ENCODE measurements at regions not wholly inside any gene's neighbourhood (a gene's known extent, or its start where the extent isn't known, plus 50 kb on each side); places are given as distances from the start of the nearest gene placed in this dataset.
A peak's percentile ranks its signal among the peaks of the same experiment; 100 is the strongest.
"Not testable (repeated sequence)": the region's sequence is repeated elsewhere in the genome, so short reads cannot be mapped to it uniquely, and the experiment has no call there.

- DNase-seq (ENCODE audit: low spot score) = no peak
- TF ChIP-seq CTCF (IDR thresholded peaks at IDR 0.05; ENCODE audit: extremely low read depth, insufficient read depth, missing control alignments) = no peak
- in situ Hi-C loops (cut with MboI; ENCODE audit: low pct_unique_long_range_greater_than_20kb, low sequenced_read_pairs, unreplicated experiment) = loop anchor here (25.0 kb wide), 1 partner anchor 294 kb away; no protein-coding TSS in a partner anchor
These were observed 152.7 kb downstream of the SUCLG1 start for GRCh38 chr2:84306361-84306760.

DNA sequence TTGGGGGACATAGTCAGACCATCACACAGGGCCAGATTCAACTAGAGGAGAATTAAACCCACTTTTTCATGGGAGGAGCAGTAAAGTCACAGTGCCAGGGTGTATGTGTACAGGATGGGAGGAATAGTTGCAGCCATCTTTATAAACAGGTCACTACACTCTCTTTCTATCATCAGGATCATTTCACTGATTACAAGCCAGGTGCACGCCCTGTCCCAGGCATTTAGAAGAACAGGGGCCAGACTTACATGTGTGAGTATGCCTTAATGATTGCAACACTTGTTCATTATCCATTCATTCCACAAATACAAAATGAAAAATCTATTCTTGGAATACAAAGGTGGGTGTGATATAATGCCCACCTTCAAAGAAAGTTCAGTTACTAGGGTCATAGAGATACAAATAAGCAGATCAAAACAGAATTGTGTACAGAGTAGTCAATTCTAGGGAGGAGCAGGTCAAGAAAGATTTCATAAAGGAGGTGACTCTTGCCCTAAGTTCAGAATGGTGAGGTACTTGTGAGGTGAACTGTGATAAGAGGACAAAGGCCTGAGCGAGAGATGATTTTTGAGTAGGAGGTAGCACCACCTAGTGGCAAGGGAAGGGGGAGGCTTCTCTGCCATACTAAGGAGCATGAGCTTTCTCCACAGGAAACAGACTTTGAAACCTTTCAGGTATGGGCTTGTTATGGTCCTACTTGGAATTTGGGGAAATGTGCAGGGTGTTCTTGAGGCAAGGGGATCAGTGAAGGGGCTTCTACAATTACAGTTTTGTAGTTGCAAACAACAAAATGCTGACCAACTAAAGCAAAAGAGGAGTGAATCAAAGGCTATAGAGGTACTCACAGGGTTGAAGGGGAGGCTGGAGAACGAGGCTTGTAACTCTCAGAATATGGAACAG lies 156.3 kb downstream of the SUCLG1 start:
- peak; percentile 69 for DNase-seq (ENCODE audit: low spot score)

GRCh38 chr2:84301717-84302116 lies 157.4 kb downstream of the SUCLG1 start:
- no peak for TF ChIP-seq CTCF (IDR thresholded peaks at IDR 0.05; ENCODE audit: extremely low read depth, insufficient read depth, missing control alignments)
- DNase-seq (ENCODE audit: low spot score) = no peak
- in situ Hi-C loops (cut with MboI; ENCODE audit: low pct_unique_long_range_greater_than_20kb, low sequenced_read_pairs, unreplicated experiment) = loop anchor here (25.0 kb wide), 1 partner anchor 289 kb away; no protein-coding TSS in a partner anchor

More for the DNA sequence above, 156.3 kb downstream of the SUCLG1 start:
- peak; percentile 90 for TF ChIP-seq CTCF (IDR thresholded peaks at IDR 0.05; ENCODE audit: extremely low read depth, insufficient read depth, missing control alignments)
- in situ Hi-C loops (cut with MboI; ENCODE audit: low pct_unique_long_range_greater_than_20kb, low sequenced_read_pairs, unreplicated experiment) = loop anchor here (25.0 kb wide), 1 partner anchor 290 kb away; no protein-coding TSS in a partner anchor

DNA sequence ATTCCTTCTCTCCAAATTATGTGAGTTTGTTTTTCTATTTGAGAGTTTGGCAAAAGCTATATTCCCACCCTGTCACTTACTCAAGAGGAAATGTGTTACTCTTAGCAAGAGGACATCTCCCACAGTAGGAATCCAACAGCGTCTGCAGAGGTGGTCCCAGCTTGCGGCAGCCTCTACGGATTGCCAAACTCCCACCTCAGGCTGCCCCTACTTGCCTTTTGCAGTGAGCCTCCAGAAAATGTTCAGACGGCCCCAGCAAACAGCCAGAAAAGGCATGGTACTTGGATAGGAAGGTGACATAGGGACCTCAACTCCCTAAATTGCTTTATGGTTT lies 158.4 kb downstream of the SUCLG1 start:
- no peak for DNase-seq (ENCODE audit: low spot score)
- in situ Hi-C loops (cut with MboI; ENCODE audit: low pct_unique_long_range_greater_than_20kb, low sequenced_read_pairs, unreplicated experiment) = loop anchor here (25.0 kb wide), 1 partner anchor 288 kb away; no protein-coding TSS in a partner anchor

DNA sequence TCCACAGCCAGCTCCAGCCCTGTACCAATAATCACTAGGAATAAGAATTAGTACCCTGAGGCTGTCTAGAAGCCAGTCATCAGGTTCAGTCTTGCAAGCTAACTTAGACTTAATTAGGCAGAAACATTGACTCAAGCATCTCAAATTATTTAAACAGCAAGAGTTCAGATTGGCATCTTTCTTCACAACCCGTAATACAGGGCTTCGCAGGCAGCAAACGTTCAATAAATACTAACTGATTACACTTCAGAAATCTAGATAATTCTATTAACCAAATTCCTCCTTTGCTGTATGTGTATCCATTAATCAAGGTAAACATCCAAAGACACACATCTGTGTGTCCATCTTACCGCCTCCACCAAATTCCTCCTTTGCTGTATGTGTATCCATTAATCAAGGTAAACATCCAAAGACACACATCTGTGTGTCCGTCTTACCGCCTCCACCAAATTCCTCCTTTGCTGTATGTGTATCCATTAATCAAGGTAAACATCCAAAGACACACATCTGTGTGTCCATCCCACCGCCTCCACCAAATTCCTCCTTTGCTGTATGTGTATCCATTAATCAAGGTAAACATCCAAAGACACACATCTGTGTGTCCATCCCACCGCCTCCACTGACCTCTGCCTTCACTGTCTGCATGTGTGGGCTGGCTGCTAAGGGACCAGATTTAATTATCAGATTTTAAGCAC lies 158.9 kb downstream of the SUCLG1 start:
- in situ Hi-C loops (cut with MboI; ENCODE audit: low pct_unique_long_range_greater_than_20kb, low sequenced_read_pairs, unreplicated experiment) = loop anchor here (25.0 kb wide), 1 partner anchor 288 kb away; no protein-coding TSS in a partner anchor
- not testable (repeated sequence) for DNase-seq (ENCODE audit: low spot score)

More for the DNA sequence above, 158.4 kb downstream of the SUCLG1 start:
- TF ChIP-seq CTCF (IDR thresholded peaks at IDR 0.05; ENCODE audit: extremely low read depth, insufficient read depth, missing control alignments) = no peak

DNA sequence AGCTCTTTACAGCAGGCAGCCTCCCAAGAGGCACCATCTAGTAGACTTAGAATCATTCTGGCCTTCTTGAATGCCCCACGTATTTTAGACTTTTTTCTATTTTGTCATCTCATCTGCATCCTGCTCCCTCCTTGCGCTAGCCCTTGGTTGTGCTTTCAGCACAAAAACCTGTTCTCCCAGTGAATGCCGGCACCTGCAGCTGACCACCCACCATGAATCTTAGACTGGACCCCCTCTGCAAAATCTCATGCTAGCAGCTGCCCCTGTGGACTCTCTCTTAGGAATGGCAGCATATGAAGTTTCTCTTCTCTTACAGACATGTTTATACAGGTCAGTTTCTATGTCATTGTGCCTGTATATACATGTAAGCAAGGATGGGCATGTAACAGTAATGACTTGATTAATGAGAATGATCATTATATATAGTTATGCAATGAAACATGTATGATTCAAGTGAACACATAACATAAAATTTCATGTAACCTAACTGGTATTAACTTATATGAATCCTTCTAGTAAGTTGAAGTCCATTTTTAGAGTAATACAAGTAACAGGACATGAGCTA lies 159.8 kb downstream of the SUCLG1 start:
- no peak for DNase-seq (ENCODE audit: low spot score)
- in situ Hi-C loops (cut with MboI; ENCODE audit: low pct_unique_long_range_greater_than_20kb, low sequenced_read_pairs, unreplicated experiment) = no loop called here
- TF ChIP-seq CTCF (IDR thresholded peaks at IDR 0.05; ENCODE audit: extremely low read depth, insufficient read depth, missing control alignments) = no peak

All from GM13977 (cell line).